ACC112 (cell line): ENCODE measurements at regions not wholly inside any gene's neighbourhood (a gene's known extent, or its start where the extent isn't known, plus 50 kb on each side); places are given as distances from the start of the nearest gene placed in this dataset.
"Not testable (repeated sequence)": the region's sequence is repeated elsewhere in the genome, so short reads cannot be mapped to it uniquely, and the experiment has no call there.

Experiments
- H2AFZ ChIP-seq: fragments of 200-600 bp; sonication (generic); one replicate; pipeline ENCODE4 v1.6.0; 2017; ENCODE audit warnings: antibody characterized with exemption, low read length; ENCODE audit not compliant: unreplicated experiment
- H3K27ac ChIP-seq: fragments of 200-600 bp; sonication (generic); 2 replicates; pipeline ENCODE4 v1.5.1; 2014; ENCODE audit warnings: low read depth, mild to moderate bottlenecking, antibody characterized with exemption, low read length, moderate library complexity
- H3K27me3 ChIP-seq: fragments of 200-600 bp; sonication (generic); 2 replicates; pipeline ENCODE4 v1.6.1; 2014; ENCODE audit warnings: mild to moderate bottlenecking, antibody characterized with exemption, low read length, moderate library complexity, mixed read lengths; ENCODE audit not compliant: insufficient read depth
- H3K36me3 ChIP-seq: fragments of 200-600 bp; sonication (generic); 2 replicates; pipeline ENCODE4 v1.6.1; 2016; ENCODE audit warnings: mild to moderate bottlenecking, antibody characterized with exemption, low read length, moderate library complexity, mixed read lengths; ENCODE audit not compliant: insufficient read depth
- H3K4me1 ChIP-seq: fragments of 200-600 bp; sonication (generic); one replicate; pipeline ENCODE4 v1.6.1; 2016; ENCODE audit warnings: low read length, mixed read lengths; ENCODE audit not compliant: insufficient read depth, unreplicated experiment, control insufficient read depth
- H3K4me3 ChIP-seq: fragments of 200-600 bp; sonication (generic); 2 replicates; pipeline ENCODE4 v1.5.1; 2014; ENCODE audit warnings: mild to moderate bottlenecking, low read depth, low read length
- H3K79me2 ChIP-seq: fragments of 200-600 bp; sonication (generic); one replicate; pipeline ENCODE4 v1.6.0; 2016; ENCODE audit warnings: low read length; ENCODE audit not compliant: control insufficient read depth, unreplicated experiment, insufficient read depth

DNA sequence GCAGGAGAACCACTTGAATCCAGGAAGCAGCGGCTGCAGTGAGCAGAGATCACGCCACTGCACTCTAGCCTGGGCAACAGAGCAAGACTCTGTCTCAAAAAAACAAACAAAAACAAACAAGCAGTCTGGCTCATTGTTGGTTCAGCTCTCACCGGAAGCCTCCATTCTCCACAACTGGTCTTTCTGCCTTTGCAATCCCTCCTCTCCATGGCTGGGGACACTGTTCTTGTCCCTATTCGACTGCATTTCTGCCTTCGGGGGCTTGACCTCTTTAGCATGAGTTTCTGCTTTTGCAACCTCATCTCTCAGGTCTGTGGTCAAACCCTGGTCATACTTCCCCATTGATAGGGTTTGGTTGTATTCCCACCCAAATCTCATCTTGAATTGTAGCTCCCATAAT is 216.3 kb upstream of the NR5A2 start:
- Histone ChIP-seq H3K4me1 (peaks cover 13% of the 10 kb centered on the region), H3K27me3 (no peaks in the 10 kb centered on the region), H3K79me2 (no peaks in the 10 kb centered on the region), H3K4me3 (no peak overlapping the region), H3K27ac (no peak overlapping the region), H2AFZ (no peak overlapping the region), H3K36me3 (no peaks in the 10 kb centered on the region)

- Histone ChIP-seq H3K79me2 (no peaks in the 10 kb centered on the region), H2AFZ (no peak overlapping the region), H3K27me3 (no peaks in the 10 kb centered on the region), H3K27ac (no peak overlapping the region), H3K36me3 (no peaks in the 10 kb centered on the region), H3K4me3 (no peak overlapping the region), H3K4me1 (peaks cover 5% of the 10 kb centered on the region)
These were observed 214.3 kb upstream of the NR5A2 start for GRCh38 chr1:199813198-199813597.

DNA sequence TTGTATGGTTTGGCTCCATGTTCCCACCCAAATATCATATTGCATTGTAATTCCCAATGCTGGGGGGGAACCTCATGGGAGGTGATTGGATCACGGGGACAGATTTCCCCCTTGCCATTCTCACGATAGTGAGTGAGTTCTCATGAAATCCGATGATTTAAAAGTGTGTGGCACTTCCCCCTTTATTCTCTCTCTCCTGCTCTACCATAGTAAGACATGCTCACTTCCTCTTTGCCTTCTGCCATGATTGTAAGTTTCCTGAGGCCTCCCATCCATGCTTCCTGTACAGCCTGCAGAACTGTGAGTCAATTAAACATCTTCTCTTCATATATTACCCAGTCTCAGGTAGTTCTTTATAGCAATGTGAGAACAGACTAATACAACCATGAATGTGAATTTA is 211.6 kb upstream of the NR5A2 start:
- Histone ChIP-seq H2AFZ (no peak overlapping the region), H3K4me1 (no peaks in the 10 kb centered on the region), H3K36me3 (no peaks in the 10 kb centered on the region), H3K27me3 (no peaks in the 10 kb centered on the region), H3K79me2 (no peaks in the 10 kb centered on the region), H3K4me3 (no peak overlapping the region), H3K27ac (no peak overlapping the region)

DNA sequence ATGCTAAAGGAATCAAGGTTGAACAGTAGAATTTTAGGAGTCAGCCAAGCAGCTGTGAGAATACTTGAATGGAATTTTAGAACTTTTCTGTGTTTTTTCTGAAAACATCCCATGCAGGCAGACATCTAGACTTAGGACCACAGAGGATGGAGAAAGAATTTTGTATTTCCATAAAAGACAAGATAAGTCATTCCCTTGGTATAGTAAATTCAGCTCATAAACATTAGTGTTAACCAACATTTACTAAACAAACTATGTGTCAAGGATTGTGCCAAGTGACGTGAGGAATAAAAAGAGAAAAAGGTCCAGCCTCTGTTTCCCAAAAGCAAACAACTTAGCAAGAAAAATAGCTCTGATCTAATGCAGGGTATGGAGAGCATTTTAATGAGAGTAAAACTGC is 210.2 kb upstream of the NR5A2 start:
- Histone ChIP-seq H3K27ac (no peak overlapping the region), H3K4me3 (no peak overlapping the region), H2AFZ (no peak overlapping the region), H3K27me3 (no peaks in the 10 kb centered on the region), H3K36me3 (no peaks in the 10 kb centered on the region), H3K4me1 (no peaks in the 10 kb centered on the region), H3K79me2 (no peaks in the 10 kb centered on the region)

GRCh38 chr1:199821029-199821779 is 206.3 kb upstream of the NR5A2 start:
- no peaks in the 10 kb centered on the region for H3K4me1 ChIP-seq
- H3K36me3 ChIP-seq = no peaks in the 10 kb centered on the region
- H3K4me3 ChIP-seq = no peak overlapping the region
- no peak overlapping the region for H3K27ac ChIP-seq
- H3K79me2 ChIP-seq = no peaks in the 10 kb centered on the region
- H3K27me3 ChIP-seq = no peaks in the 10 kb centered on the region
- H2AFZ ChIP-seq = no peak overlapping the region

GRCh38 chr1:199832451-199832850 is 195.1 kb upstream of the NR5A2 start:
- H3K4me1 ChIP-seq = no peaks in the 10 kb centered on the region
- H2AFZ ChIP-seq = no peak overlapping the region
- no peak overlapping the region for H3K4me3 ChIP-seq
- no peaks in the 10 kb centered on the region for H3K27me3 ChIP-seq
- H3K79me2 ChIP-seq = no peaks in the 10 kb centered on the region
- no peaks in the 10 kb centered on the region for H3K36me3 ChIP-seq
- H3K27ac ChIP-seq = no peak overlapping the region

DNA sequence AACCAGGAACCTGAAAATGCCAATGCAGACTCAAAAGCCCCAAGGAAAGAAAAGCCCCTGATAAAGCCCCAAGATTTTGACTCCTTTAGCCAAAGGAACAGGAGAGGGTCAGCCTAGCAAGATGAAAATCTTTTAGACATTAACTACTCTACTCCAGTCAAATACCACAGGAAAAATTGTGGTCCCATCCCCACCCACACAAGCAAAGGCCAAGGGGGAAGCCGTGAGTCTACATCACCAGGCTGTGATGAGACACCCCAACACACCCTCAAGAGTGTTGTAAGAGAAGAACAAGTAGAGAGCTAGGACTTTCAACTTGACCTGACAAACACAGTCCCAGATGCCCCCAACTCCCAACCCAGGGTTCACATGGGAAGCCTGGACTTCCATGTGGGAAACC is 192.8 kb upstream of the NR5A2 start:
- H3K27ac ChIP-seq = no peak overlapping the region
- H2AFZ ChIP-seq = no peak overlapping the region
- no peaks in the 10 kb centered on the region for H3K36me3 ChIP-seq
- no peaks in the 10 kb centered on the region for H3K27me3 ChIP-seq
- H3K79me2 ChIP-seq = no peaks in the 10 kb centered on the region
- H3K4me1 ChIP-seq = no peaks in the 10 kb centered on the region
- no peak overlapping the region for H3K4me3 ChIP-seq

DNA sequence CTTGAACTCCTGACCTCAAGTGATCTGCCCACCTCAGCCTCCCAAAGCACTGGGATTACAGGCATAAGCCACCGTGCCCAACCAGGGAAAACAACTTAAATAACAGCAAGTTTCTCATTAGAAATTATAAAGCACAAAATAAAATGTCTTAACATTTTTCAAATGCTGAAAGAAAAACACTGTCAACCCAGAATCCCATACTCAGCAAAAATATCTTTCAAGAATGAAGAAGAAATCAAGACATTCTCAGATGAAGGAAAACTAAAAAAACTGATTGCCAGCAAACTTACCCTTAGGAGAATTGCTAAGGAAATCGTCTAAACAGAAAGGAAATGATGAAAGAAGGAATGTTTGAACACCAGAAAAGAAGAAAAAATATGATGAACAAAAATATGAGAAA is 191.1 kb upstream of the NR5A2 start:
- Histone ChIP-seq H3K4me1 (no peaks in the 10 kb centered on the region), H2AFZ (no peak overlapping the region), H3K79me2 (no peaks in the 10 kb centered on the region), H3K36me3 (no peaks in the 10 kb centered on the region), H3K27ac (no peak overlapping the region), H3K27me3 (no peaks in the 10 kb centered on the region), H3K4me3 (no peak overlapping the region)

DNA sequence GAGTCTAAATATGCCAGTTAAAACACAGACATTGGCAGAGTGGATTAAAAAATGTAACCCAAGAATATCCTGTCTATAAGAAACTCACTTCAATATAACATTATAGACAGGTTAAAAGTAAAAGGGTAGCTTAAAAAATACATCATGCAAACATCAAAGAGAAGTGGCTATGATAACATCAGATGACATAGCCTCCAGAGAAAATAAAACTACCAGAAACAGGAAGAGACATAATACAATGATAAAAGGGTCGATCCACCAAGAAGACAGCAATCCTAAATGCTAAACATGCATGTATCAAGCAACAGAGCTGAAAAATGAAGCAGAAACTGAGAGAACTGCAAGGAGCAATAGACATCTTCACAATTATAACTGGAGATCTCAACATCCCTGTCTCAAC is 190.2 kb upstream of the NR5A2 start:
- no peaks in the 10 kb centered on the region for H3K79me2 ChIP-seq
- H3K4me1 ChIP-seq = no peaks in the 10 kb centered on the region
- no peak overlapping the region for H2AFZ ChIP-seq
- H3K27ac ChIP-seq = no peak overlapping the region
- H3K4me3 ChIP-seq = no peak overlapping the region
- H3K36me3 ChIP-seq = no peaks in the 10 kb centered on the region
- H3K27me3 ChIP-seq = no peaks in the 10 kb centered on the region

- not testable (repeated sequence) for H3K27me3 ChIP-seq, H3K36me3 ChIP-seq, H3K27ac ChIP-seq, H3K4me1 ChIP-seq, H2AFZ ChIP-seq, H3K4me3 ChIP-seq, H3K79me2 ChIP-seq
These were observed 187.9 kb upstream of the NR5A2 start for GRCh38 chr1:199839608-199840007.

DNA sequence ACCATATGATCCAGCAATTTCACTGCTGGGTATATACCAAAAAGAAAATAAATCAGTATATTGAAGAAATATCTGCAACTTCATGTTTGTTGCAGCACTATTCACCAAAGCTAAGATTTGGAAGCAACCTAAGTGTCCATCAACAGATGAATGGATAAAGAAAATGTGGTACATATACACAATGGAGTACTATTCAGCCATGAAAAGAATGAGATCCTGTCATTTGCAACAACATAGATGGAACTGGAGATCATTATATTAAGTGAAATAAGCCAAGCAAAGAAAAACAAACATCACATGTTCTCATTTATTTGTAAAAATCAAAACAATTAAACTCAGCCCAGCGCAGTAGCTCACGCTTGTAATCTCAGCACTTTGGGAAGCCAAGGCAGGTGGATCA is 184.4 kb upstream of the NR5A2 start:
- not testable (repeated sequence) for H3K79me2 ChIP-seq, H3K4me3 ChIP-seq, H2AFZ ChIP-seq, H3K27me3 ChIP-seq, H3K36me3 ChIP-seq, H3K4me1 ChIP-seq, H3K27ac ChIP-seq
